GM18519 (cell line): ENCODE measurements at regions not wholly inside any gene's neighbourhood (a gene's known extent, or its start where the extent isn't known, plus 50 kb on each side); places are given as distances from the start of the nearest gene placed in this dataset.
A peak's percentile ranks its signal among the peaks of the same experiment; 100 is the strongest.

Experiments
- ATAC-seq: cut with Tn5 transposase; IDR thresholded peaks from one replicate; pipeline ENCODE4 v1.9.1; 2021; ENCODE audit warnings: mild to moderate bottlenecking, moderate library complexity; ENCODE audit not compliant: unreplicated experiment, low FRiP score

GRCh38 chr14:49994951-49995561, 102.2 kb downstream of the ARF6 start:
- no peak for ATAC-seq

GRCh38 chr14:49997991-49998390, 105.1 kb downstream of the ARF6 start:
- no peak for ATAC-seq

GRCh38 chr14:49999146-49999761, 106.4 kb downstream of the ARF6 start:
- ATAC-seq, result peak; percentile 63

GRCh38 chr14:49999826-50000379, 107.0 kb downstream of the ARF6 start:
- no peak for ATAC-seq

- no peak for ATAC-seq
Observed at GRCh38 chr14:50000380-50001150, 107.7 kb downstream of the ARF6 start.

- ATAC-seq, result no peak
Observed at GRCh38 chr14:50001151-50001998, 108.5 kb downstream of the ARF6 start.

- ATAC-seq, result no peak
Observed at GRCh38 chr14:50001999-50002925, 109.4 kb downstream of the ARF6 start.

- no peak for ATAC-seq
Observed at GRCh38 chr14:50002926-50003212, 110.0 kb downstream of the ARF6 start.

GRCh38 chr14:50003213-50004021, 110.5 kb downstream of the ARF6 start:
- peak; percentile 23 for ATAC-seq

- no peak for ATAC-seq
Observed at GRCh38 chr14:50006141-50006540, 110.2 kb downstream of the VCPKMT start.

- ATAC-seq, result no peak
Observed at GRCh38 chr14:50007123-50007903, 109.1 kb downstream of the VCPKMT start.

- ATAC-seq, result no peak
Observed at GRCh38 chr14:50008562-50008961, 107.8 kb downstream of the VCPKMT start.

- ATAC-seq, result no peak
Observed at GRCh38 chr14:50008974-50009373, 107.4 kb downstream of the VCPKMT start.

GRCh38 chr14:50010752-50011151, 105.6 kb downstream of the VCPKMT start:
- no peak for ATAC-seq

GRCh38 chr14:50011242-50011641, 105.1 kb downstream of the VCPKMT start:
- ATAC-seq, result no peak

GRCh38 chr14:50012644-50013043, 103.7 kb downstream of the VCPKMT start:
- ATAC-seq, result no peak

- no peak for ATAC-seq
Observed at GRCh38 chr14:50013198-50013918, 103.0 kb downstream of the VCPKMT start.
